ENCODE measurements at regions not wholly inside any gene's neighbourhood (a gene's known extent, or its start where the extent isn't known, plus 50 kb on each side); places are given as distances from the start of the nearest gene placed in this dataset.

DNA sequence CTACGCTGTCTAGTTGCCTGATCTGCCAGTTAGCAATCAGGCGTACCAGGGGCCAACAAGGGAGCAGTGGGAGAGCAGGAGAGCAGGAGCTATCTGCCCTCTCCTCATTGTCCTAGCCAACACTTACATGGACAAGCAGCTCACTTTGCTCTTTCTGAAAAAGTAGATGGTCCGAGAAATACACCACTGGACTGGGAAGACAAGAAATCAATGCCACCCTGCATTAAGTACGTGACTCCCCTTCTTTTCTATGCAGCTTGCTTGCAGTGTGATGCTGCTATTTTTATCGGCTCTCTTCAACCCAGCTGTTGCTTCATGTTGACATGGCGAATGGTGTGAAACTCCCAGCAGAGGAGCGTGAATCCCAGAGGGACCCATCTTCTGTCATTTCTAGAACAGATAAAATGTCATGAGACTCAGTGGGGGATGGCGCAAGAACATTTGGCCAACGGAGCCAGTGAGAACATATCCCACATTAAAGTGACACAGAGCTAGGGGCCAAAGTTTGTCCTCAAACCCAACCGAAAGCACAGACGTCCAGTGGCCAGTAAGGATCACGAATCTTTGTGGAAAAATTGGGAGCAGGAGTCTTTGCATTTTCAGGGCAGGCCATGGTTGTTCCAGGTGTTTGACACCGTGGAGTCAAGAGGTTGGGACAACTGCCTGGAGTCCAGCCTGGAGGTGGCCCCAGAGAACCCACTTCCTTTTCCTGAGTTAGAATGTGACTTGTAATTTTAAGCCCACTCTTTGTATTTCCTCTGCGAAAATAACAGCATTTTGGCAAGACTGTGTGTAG lies 53.7 kb upstream of the MEF2A start:
- no peak for DNase-seq

DNA sequence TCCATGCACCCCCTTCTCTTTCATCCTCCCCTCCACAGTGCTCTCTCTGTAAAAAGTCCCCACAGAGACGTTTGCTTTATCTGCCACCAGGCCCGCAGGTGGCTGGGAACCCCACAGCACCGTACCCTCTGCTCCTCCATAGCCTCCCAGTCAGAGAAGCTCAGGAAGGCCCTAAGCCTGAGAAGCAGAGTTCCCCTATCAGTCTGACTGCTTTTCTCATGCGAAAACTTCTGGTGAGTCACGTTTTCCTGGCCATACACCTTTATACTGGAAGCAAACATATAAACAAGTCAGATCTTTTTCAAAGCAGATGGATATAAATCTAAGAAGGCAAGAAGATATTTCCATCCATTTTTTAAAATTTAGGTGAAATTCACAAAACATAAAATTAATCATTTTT lies 51.5 kb upstream of the MEF2A start:
- DNase-seq, result no peak

Data from activated T-cell treated with anti-CD3 and anti-CD28 coated beads for 4 hours (primary cell).